ENCODE measurements at regions not wholly inside any gene's neighbourhood (a gene's known extent, or its start where the extent isn't known, plus 50 kb on each side); places are given as distances from the start of the nearest gene placed in this dataset.

GRCh38 chr5:116896001-116896400 is 321.4 kb upstream of the SEMA6A start:
- no peak for TF ChIP-seq CTCF (IDR thresholded peaks at IDR 0.05; ENCODE audit: control extremely low read depth, extremely low read depth, low read depth, missing control alignments)
- ChIA-PET CTCF (no interaction called here), POLR2A (no interaction called here)
- DNase-seq (ENCODE audit: extremely low spot score) = no peak

- ChIA-PET CTCF (no interaction called here), POLR2A (no interaction called here)
- TF ChIP-seq CTCF (IDR thresholded peaks at IDR 0.05; ENCODE audit: control extremely low read depth, extremely low read depth, low read depth, missing control alignments) = no peak
- DNase-seq (ENCODE audit: extremely low spot score) = no peak
These were observed 318.4 kb upstream of the SEMA6A start for GRCh38 chr5:116892993-116893392.

GRCh38 chr5:116887104-116887503 is 312.5 kb upstream of the SEMA6A start:
- TF ChIP-seq CTCF (IDR thresholded peaks at IDR 0.05; ENCODE audit: control extremely low read depth, extremely low read depth, low read depth, missing control alignments) = no peak
- DNase-seq (ENCODE audit: extremely low spot score) = no peak
- ChIA-PET POLR2A (no interaction called here), CTCF (no interaction called here)

- ChIA-PET POLR2A (no interaction called here), CTCF (interaction anchor here (0.6 to 2.0 kb wide), 5 partner anchors 13 to 328 kb away, joined by 3 to 6 read pairs (median 3); no protein-coding TSS in a partner anchor)
- no peak for DNase-seq (ENCODE audit: extremely low spot score)
- TF ChIP-seq CTCF (IDR thresholded peaks at IDR 0.05; ENCODE audit: control extremely low read depth, extremely low read depth, low read depth, missing control alignments) = no peak
These were observed 311.2 kb upstream of the SEMA6A start for GRCh38 chr5:116885825-116886224.

- TF ChIP-seq CTCF (IDR thresholded peaks at IDR 0.05; ENCODE audit: control extremely low read depth, extremely low read depth, low read depth, missing control alignments) = no peak
- POLR2A ChIA-PET = no interaction called here
- DNase-seq (ENCODE audit: extremely low spot score) = no peak
- CTCF ChIA-PET = interaction anchor here (1.2 to 2.2 kb wide), 5 partner anchors 10 to 96 kb away, joined by 3 to 6 read pairs (median 4); no protein-coding TSS in a partner anchor
These were observed 309.3 kb upstream of the SEMA6A start for GRCh38 chr5:116883875-116884274.

GRCh38 chr5:116881921-116882531 is 307.4 kb upstream of the SEMA6A start:
- CTCF ChIA-PET = interaction anchor here (1.4 to 2.2 kb wide), 3 partner anchors 17 to 157 kb away, joined by 4 to 6 read pairs (median 4); no protein-coding TSS in a partner anchor

More at GRCh38 chr5:116881921-116882531, 307.4 kb upstream of the SEMA6A start:
- DNase-seq (ENCODE audit: extremely low spot score) = no peak
- POLR2A ChIA-PET = no interaction called here
- no peak for TF ChIP-seq CTCF (IDR thresholded peaks at IDR 0.05; ENCODE audit: control extremely low read depth, extremely low read depth, low read depth, missing control alignments)
